Activated CD8-positive, alpha-beta T cell treated with anti-CD3 and anti-CD28 coated beads for 36 hours (primary cell): ENCODE measurements at regions not wholly inside any gene's neighbourhood (a gene's known extent, or its start where the extent isn't known, plus 50 kb on each side); places are given as distances from the start of the nearest gene placed in this dataset.

Experiments used
- ATAC-seq: fragments of 200-7000 bp; cut with Tn5 transposase; one replicate; pipeline ENCODE4 v1.10.0; 2021; ENCODE audit warnings: mild to moderate bottlenecking, moderate library complexity
- CTCF ChIA-PET: fragments of 350-600 bp; sonication (Branson Sonifier 250); formaldehyde crosslinking; loops from one replicate; lab custom pipeline; 2021; ENCODE audit warnings: antibody characterized with exemption; lab: Charles Lee
- POLR2A ChIA-PET: fragments of 350-600 bp; sonication (Branson Sonifier 250); formaldehyde crosslinking; loops from one replicate; lab custom pipeline; 2021; ENCODE audit warnings: antibody characterized with exemption; lab: Charles Lee
- DNase-seq: peaks from one replicate; pipeline ENCODE4 v3.0.0-alpha.2; 2020
- H3K27ac Mint-ChIP-seq: one replicate; pipeline ENCODE4 v1.8.0; 2021; ENCODE audit warnings: mild to moderate bottlenecking, mixed read lengths
- H3K27me3 Mint-ChIP-seq: one replicate; pipeline ENCODE4 v1.8.0; 2021; ENCODE audit warnings: mixed read lengths
- H3K36me3 Mint-ChIP-seq: one replicate; pipeline ENCODE4 v1.8.0; 2021; ENCODE audit warnings: low read depth, mixed read lengths
- H3K4me1 Mint-ChIP-seq: one replicate; pipeline ENCODE4 v1.8.0; 2021; ENCODE audit warnings: low read depth, mixed read lengths
- H3K4me3 Mint-ChIP-seq: one replicate; pipeline ENCODE4 v1.8.0; 2021; ENCODE audit warnings: mild to moderate bottlenecking, moderate library complexity, mixed read lengths
- H3K9me3 Mint-ChIP-seq: one replicate; pipeline ENCODE4 v1.8.0; 2021; ENCODE audit warnings: mixed read lengths
- CTCF ChIP-seq: fragments of 200-600 bp; IDR thresholded peaks from one replicate; pipeline ENCODE4 v1.8.0; 2022; ENCODE audit warnings: antibody characterized with exemption, mild to moderate bottlenecking
- intact Hi-C: fragments of 100-400 bp; cut with micrococcal nuclease; formaldehyde crosslinking; loops from one replicate; pipeline ENCODE4 v1.10.0; 2022

- CTCF ChIA-PET: interaction anchor here (1.3 to 2.4 kb wide), 3 partner anchors 25 to 71 kb away, joined by 4 to 14 read pairs (median 5); no protein-coding TSS in a partner anchor
- DNase-seq: peak; percentile 30
Observed at GRCh38 chr13:97141564-97142005, 80.5 kb upstream of the MBNL2 start.

DNA sequence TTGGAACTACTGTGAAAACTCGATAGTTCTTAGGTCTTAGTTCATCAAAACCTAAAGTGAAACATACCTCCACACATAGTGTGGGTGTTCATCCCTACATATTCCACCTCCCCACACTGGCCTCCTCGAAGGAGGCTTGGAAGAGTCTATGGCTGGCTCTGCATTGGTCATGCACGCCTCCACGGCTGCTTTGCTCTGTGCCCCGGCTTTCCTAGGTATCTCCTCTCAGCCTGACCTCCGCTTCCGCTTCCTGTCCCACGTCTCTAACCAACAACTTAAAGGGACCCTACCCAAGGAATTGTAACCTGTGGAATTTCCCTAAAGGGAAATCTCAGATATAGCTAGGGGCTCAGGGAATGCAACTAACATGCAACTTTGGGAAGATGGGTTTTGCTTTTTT is 79.7 kb upstream of the MBNL2 start:
- Mint-ChIP-seq H3K4me3 (no peak overlapping the region), H3K27me3 (peaks cover 12% of the 10 kb centered on the region), H3K9me3 (no peaks in the 10 kb centered on the region), H3K27ac (no peak overlapping the region), H3K36me3 (no peaks in the 10 kb centered on the region), H3K4me1 (peaks cover 10% of the 10 kb centered on the region)
- no peak for ATAC-seq
- intact Hi-C loops: no loop called here
- DNase-seq: no peak
- ChIA-PET CTCF (interaction anchor here (1.3 to 2.4 kb wide), 2 partner anchors 33 to 70 kb away, joined by 5 to 14 read pairs; no protein-coding TSS in a partner anchor), POLR2A (no interaction called here)
- TF ChIP-seq CTCF: no peak

More at GRCh38 chr13:97141564-97142005, 80.5 kb upstream of the MBNL2 start:
- Mint-ChIP-seq H3K9me3 (no peaks in the 10 kb centered on the region), H3K36me3 (no peaks in the 10 kb centered on the region), H3K27me3 (peaks cover 12% of the 10 kb centered on the region), H3K4me3 (no peak overlapping the region), H3K4me1 (peaks cover 10% of the 10 kb centered on the region), H3K27ac (no peak overlapping the region)
- peak; percentile 93 for ATAC-seq
- POLR2A ChIA-PET: interaction anchor here (0.7 kb wide), 1 partner anchor 47 kb away, joined by 3 read pairs; no protein-coding TSS in a partner anchor
- intact Hi-C loops: no loop called here
- no peak for TF ChIP-seq CTCF

- ChIA-PET POLR2A (no interaction called here), CTCF (no interaction called here)
- no peak for DNase-seq
- no peak for TF ChIP-seq CTCF
- Mint-ChIP-seq H3K9me3 (no peaks in the 10 kb centered on the region), H3K4me3 (no peak overlapping the region), H3K27ac (no peak overlapping the region), H3K27me3 (peaks cover 15% of the 10 kb centered on the region), H3K36me3 (no peaks in the 10 kb centered on the region), H3K4me1 (peaks cover 10% of the 10 kb centered on the region)
- no peak for ATAC-seq
- intact Hi-C loops: no loop called here
Observed at GRCh38 chr13:97145057-97145456, 77.1 kb upstream of the MBNL2 start.

DNA sequence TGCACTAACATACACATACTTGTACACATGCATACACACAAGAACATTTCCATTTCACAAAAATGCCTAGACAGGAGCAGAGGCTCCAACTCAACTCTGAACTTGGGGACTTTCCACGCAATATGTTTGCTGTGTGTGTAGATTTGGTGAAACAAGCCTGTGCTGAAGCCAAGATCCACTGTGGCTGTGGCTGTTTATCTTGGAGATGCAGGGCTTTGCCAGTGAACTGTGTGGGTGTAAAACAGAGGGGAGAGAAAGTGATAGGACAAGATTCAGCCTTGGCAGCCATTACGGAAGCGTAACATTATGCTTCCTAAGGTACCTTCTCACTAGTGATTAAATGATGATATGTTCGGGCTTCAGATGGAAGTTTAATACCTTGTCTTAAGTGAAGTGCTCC is 73.2 kb upstream of the MBNL2 start:
- Mint-ChIP-seq H3K27me3 (peaks cover 5% of the 10 kb centered on the region), H3K9me3 (no peaks in the 10 kb centered on the region), H3K36me3 (no peaks in the 10 kb centered on the region), H3K4me3 (no peak overlapping the region), H3K27ac (no peak overlapping the region), H3K4me1 (no peaks in the 10 kb centered on the region)
- ChIA-PET POLR2A (no interaction called here), CTCF (no interaction called here)
- intact Hi-C loops: no loop called here
- ATAC-seq (no peak), DNase-seq (no peak)
- no peak for TF ChIP-seq CTCF

DNA sequence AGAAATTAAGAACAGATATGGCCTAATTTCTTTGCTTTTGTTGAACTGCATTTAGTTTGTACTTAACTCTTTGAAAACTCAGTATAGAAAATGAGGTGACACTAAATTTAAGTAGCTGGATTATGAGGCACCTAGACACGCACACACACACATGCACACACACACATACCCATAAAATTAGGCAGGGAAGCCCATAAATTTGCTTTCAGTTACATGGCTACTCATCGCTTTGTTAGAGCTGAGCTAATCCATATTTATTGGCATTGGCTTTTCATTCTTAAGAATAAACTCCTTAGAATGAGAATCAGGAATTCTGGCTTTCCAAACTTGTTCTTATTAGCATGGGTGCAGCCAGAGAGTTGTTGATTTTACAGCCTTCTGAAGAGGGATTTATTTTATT is 61.7 kb upstream of the MBNL2 start:
- CTCF ChIA-PET: no interaction called here

More for the DNA sequence above, 61.7 kb upstream of the MBNL2 start:
- Mint-ChIP-seq H3K4me1 (no peaks in the 10 kb centered on the region), H3K27ac (no peak overlapping the region), H3K9me3 (peaks cover 2% of the 10 kb centered on the region), H3K27me3 (peaks cover 3% of the 10 kb centered on the region), H3K36me3 (no peaks in the 10 kb centered on the region), H3K4me3 (no peak overlapping the region)
- intact Hi-C loops: no loop called here
- POLR2A ChIA-PET: no interaction called here
- ATAC-seq: no peak
- no peak for TF ChIP-seq CTCF
- DNase-seq: no peak
